GM20000 (cell line): ENCODE measurements at regions not wholly inside any gene's neighbourhood (a gene's known extent, or its start where the extent isn't known, plus 50 kb on each side); places are given as distances from the start of the nearest gene placed in this dataset.

Experiments used
- DNase-seq: peaks from one replicate; pipeline ENCODE4 v3.0.0; 2012; ENCODE audit warnings: low spot score
- TF ChIP-seq, protein P1 (sequence below): IDR thresholded peaks from 2 replicates; pipeline ENCODE4 v1.5.1; 2012; ENCODE audit warnings: mild to moderate bottlenecking, control low read depth; ENCODE audit errors: extremely low read depth, missing control alignments

- DNase-seq = no peak
- TF ChIP-seq, protein P1, sequence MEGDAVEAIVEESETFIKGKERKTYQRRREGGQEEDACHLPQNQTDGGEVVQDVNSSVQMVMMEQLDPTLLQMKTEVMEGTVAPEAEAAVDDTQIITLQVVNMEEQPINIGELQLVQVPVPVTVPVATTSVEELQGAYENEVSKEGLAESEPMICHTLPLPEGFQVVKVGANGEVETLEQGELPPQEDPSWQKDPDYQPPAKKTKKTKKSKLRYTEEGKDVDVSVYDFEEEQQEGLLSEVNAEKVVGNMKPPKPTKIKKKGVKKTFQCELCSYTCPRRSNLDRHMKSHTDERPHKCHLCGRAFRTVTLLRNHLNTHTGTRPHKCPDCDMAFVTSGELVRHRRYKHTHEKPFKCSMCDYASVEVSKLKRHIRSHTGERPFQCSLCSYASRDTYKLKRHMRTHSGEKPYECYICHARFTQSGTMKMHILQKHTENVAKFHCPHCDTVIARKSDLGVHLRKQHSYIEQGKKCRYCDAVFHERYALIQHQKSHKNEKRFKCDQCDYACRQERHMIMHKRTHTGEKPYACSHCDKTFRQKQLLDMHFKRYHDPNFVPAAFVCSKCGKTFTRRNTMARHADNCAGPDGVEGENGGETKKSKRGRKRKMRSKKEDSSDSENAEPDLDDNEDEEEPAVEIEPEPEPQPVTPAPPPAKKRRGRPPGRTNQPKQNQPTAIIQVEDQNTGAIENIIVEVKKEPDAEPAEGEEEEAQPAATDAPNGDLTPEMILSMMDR = no peak
Observed at GRCh38 chr6:74971633-74972032, 234.2 kb downstream of the COL12A1 start.

GRCh38 chr6:74969591-74970267, 236.1 kb downstream of the COL12A1 start:
- TF ChIP-seq, protein P1 = no peak
- no peak for DNase-seq

DNA sequence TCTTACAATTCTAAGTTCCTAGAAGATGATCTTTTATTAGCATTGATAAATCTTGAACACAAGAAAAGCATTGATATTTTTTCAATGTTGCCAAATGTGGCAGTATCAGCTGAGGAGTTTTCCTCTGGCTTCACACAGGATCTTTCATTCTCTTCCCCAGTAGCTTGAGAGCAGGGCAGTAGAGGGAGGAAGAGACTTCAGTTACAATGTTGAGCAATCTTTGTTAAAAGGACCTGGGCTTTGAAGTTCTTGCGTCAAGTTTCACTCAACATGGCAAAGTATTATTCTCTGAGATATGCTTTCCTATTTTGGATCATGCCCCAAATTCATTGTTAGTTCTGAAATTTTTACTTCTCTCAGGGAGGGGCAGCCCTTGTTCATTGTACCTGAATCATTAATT, 238.0 kb downstream of the COL12A1 start:
- DNase-seq = no peak
- TF ChIP-seq, protein P1 = no peak

DNA sequence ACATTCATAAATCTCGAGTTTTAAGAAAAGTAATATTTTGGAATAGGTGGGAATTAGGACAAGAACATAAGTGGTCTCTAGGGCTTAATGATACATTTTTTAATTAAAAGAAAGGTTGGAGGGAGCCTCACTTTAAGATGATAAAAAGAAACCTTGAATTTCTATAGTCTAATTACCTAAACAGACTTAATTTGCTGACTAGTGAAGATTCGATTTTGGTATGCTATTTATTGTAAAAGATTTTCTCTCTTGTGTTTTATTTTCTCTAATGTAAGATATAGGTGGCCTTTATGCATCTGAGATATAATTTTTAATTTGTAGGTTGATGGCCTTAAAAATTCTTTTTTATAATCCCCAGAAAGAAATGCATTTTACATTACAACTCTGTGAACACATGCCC, 239.1 kb downstream of the COL12A1 start:
- no peak for DNase-seq
- TF ChIP-seq, protein P1 = no peak

GRCh38 chr6:74964871-74965441, 240.9 kb downstream of the COL12A1 start:
- TF ChIP-seq, protein P1 = no peak
- no peak for DNase-seq

DNA sequence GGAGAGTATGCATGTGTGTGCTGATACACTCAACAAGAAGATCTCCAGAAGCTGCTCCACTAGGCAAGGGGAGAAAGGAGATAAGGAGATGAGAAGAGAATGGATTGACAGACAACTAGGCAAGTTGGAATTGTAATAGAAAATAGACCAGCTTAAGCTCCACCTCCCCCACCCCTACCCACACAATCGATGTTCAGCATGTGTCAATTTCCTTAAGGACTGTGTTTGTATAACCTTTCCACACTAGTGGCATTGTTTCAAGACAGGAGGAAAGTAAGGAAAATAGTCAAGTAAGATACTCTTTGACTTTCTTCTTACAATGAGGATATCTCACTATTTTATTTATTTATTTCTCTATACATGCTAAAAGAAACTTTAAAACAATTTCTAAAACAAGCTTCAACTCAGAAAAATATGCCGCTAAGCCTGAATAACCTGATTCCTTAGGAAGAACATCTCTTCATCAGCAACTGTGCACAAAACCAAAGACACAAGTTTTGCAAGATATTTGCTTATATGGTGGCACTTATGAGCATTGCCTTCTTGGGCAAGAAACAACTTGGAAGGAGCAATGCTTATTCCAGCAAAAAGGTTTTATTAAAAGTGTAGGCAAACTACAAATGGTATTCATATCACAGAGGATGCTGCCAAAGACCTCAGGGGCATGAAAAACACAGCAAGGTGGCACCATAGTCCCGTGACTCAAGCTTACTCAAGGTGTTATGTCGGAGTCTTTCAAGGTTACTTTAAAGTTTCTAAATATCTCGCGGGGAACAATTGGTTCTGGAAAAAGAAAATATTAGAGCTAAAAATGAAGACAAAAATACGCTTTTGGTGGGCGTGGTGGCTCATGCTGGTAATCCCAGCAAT, 249.1 kb downstream of the COL12A1 start:
- TF ChIP-seq, protein P1 = no peak

DNA sequence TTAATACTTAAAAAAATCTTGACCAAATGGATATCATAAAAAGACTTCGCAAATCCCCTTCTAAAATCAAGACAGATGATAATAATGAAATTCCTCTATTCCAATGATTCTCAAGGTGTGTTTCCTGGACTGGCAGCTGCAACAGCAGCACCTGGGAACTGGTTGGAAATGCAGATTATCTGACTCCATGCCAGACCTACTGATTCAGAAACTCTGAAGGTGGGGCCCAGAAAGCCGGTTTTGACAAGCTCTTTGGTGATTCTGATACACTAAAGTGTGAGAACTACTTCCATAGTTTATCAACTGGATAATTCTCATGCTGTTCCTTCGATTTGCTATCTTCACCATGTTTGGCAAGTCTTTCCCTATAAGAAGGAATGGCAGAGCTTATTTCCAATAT, 252.1 kb downstream of the COL12A1 start:
- TF ChIP-seq, protein P1 = no peak
- DNase-seq = no peak

More for the DNA sequence above, 249.1 kb downstream of the COL12A1 start:
- no peak for DNase-seq
